ENCODE measurements at regions not wholly inside any gene's neighbourhood (a gene's known extent, or its start where the extent isn't known, plus 50 kb on each side); places are given as distances from the start of the nearest gene placed in this dataset.

DNA sequence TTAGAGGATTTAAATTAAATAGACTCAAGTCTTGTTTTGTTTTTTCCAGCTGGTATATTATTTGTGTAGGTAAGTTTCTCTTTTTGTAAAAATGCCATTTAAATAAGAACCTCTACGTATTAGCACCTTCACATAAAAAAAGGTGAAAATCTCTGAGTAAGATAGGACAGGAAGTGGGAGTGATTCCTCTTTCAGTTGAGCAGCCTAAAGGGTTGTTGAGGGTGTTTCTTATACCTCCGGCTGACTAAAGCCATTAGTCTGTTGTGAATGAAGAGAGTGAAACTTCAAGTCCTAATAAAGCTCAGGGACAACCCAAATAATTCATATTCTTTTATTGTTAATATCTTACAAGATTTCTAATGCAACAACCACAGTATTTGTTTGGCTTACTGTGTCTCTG is 188.7 kb downstream of the CHRM3 start:
- POLR2A ChIA-PET, result no interaction called here
- 3% methylated on average over 2 of the region's 2 CpGs for WGBS (ENCODE audit: insufficient coverage, low coverage, missing lambda C conversion rate)
- no peaks in the 10 kb centered on the region for H3K27me3 ChIP-seq (ENCODE audit: control insufficient read depth in 2 of 2, insufficient read depth in 2 of 2, low read length in 2 of 2)
- no TSS peak for BruUV-seq (replicated peaks)
- H3K4me2 ChIP-seq (ENCODE audit: insufficient read depth, low read length), result no peak overlapping the region
- no peaks in the 10 kb centered on the region for H3K9me1 ChIP-seq (ENCODE audit: control insufficient read depth, insufficient read depth, low read length)
- FAIRE-seq (no peak), ATAC-seq (no peak), DNase-seq (ENCODE audit: extremely low read depth in 1 of 4, low spot score in 3 of 4) (no peak)
- intact Hi-C loops (cut with micrococcal nuclease), result no loop called here
- no peaks in the 10 kb centered on the region for H3K4me1 ChIP-seq (replicated peaks in 1 of 2; ENCODE audit: control insufficient read depth in 2 of 2, insufficient read depth in 2 of 2, low read length in 2 of 2)
- no peaks in the 10 kb centered on the region for H3K79me2 ChIP-seq (ENCODE audit: control insufficient read depth, insufficient read depth, low read length)
- in situ Hi-C loops (cut with MboI), result no loop called here
- CTCF ChIA-PET (ENCODE audit: low intra/inter-chr PET ratio), result no interaction called here
- H2AFZ ChIP-seq (ENCODE audit: low read depth, low read length), result no peak overlapping the region
- no peaks in the 10 kb centered on the region for H3K36me3 ChIP-seq (ENCODE audit: control insufficient read depth, insufficient read depth, low read length)
- H3K9ac ChIP-seq (ENCODE audit: insufficient read depth in 1 of 2, low read depth in 2 of 2, low read length in 2 of 2), result no peak overlapping the region
- H4K20me1 ChIP-seq (replicated peaks; ENCODE audit: control insufficient read depth, insufficient read depth, low read length), result no peaks in the 10 kb centered on the region
- H3K9me3 ChIP-seq (replicated peaks; ENCODE audit: control insufficient read depth, insufficient read depth, low read depth, low read length), result peaks cover 3% of the 10 kb centered on the region
- no peak overlapping the region for H3K27ac ChIP-seq (ENCODE audit: extremely low read depth, low read depth, low read length)
- H3K4me3 ChIP-seq, result no peak overlapping the region
- TF ChIP-seq ZNF766 (CRISPR knock-in tag; conservative IDR thresholded peaks at IDR 0.05) (no peak), NONO (IDR thresholded peaks at IDR 0.05; ENCODE audit: low read depth in 2 of 2, low read length in 1 of 2) (no peak), GATAD2A (IDR thresholded peaks at IDR 0.05) (no peak), BRF1 (IDR thresholded peaks at IDR 0.05; ENCODE audit: borderline replicate concordance, extremely low read depth, insufficient read length) (no peak), OTX1 (CRISPR knock-in tag; IDR thresholded peaks at IDR 0.05) (no peak), ID3 (CRISPR knock-in tag; IDR thresholded peaks at IDR 0.05) (no peak), ID3 (tag; IDR thresholded peaks at IDR 0.05) (no peak), BRD4 (IDR thresholded peaks at IDR 0.05) (no peak), ZNF274 (IDR thresholded peaks at IDR 0.05; ENCODE audit: borderline replicate concordance, low read depth, low read length) (no peak), MAFG (tag; conservative IDR thresholded peaks at IDR 0.05) (no peak), MTF1 (CRISPR knock-in tag; IDR thresholded peaks at IDR 0.05; ENCODE audit: borderline replicate concordance) (no peak), FOXK1 (CRISPR knock-in tag; IDR thresholded peaks at IDR 0.05; ENCODE audit: borderline replicate concordance) (no peak), GTF2F1 (IDR thresholded peaks at IDR 0.05; ENCODE audit: low read depth, low read length) (no peak), U2AF2 (optimal IDR thresholded peaks at IDR 0.05; ENCODE audit: low read depth, low read length) (no peak)
- TF ChIP-seq, protein P1, sequence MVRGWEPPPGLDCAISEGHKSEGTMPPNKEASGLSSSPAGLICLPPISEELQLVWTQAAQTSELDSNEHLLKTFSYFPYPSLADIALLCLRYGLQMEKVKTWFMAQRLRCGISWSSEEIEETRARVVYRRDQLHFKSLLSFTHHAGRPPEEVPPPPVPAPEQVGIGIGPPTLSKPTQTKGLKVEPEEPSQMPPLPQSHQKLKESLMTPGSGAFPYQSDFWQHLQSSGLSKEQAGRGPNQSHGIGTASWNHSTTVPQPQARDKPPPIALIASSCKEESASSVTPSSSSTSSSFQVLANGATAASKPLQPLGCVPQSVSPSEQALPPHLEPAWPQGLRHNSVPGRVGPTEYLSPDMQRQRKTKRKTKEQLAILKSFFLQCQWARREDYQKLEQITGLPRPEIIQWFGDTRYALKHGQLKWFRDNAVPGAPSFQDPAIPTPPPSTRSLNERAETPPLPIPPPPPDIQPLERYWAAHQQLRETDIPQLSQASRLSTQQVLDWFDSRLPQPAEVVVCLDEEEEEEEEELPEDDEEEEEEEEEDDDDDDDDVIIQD (CRISPR knock-in tag; IDR thresholded peaks at IDR 0.05), result no peak

Data from K562 (cell line).